Neutrophil (primary cell): ENCODE measurements at regions not wholly inside any gene's neighbourhood (a gene's known extent, or its start where the extent isn't known, plus 50 kb on each side); places are given as distances from the start of the nearest gene placed in this dataset.
"Not testable (repeated sequence)": the region's sequence is repeated elsewhere in the genome, so short reads cannot be mapped to it uniquely, and the experiment has no call there.

Experiments used
- H3K27ac ChIP-seq: fragments of 200-600 bp; sonication (generic); 2 replicates; pipeline ENCODE4 v1.5.1; 2016; ENCODE audit warnings: mild to moderate bottlenecking, moderate library complexity
- H3K27me3 ChIP-seq: fragments of 200-600 bp; sonication (generic); 2 replicates; pipeline ENCODE4 v1.6.0; 2016; ENCODE audit warnings: mild to moderate bottlenecking
- H3K36me3 ChIP-seq: fragments of 200-600 bp; sonication (generic); 2 replicates; pipeline ENCODE4 v1.5.1; 2017
- H3K4me1 ChIP-seq, 2 experiments: fragments of 200-600 bp in 1 of 2; sonication (generic) in 1 of 2; 1 replicate in 1 of 2; 2 replicates in 1 of 2; pipeline versions ENCODE4 v1.5.1 to v1.6.1; 2013 to 2016; ENCODE audit warnings: low read depth in 1 of 2, low read length in 1 of 2, mild to moderate bottlenecking in 1 of 2, moderate library complexity in 1 of 2; ENCODE audit not compliant: control insufficient read depth in 1 of 2, insufficient read depth in 1 of 2
- H3K4me3 ChIP-seq, 2 experiments: fragments of 200-600 bp in 1 of 2; sonication (generic) in 1 of 2; 1 replicate in 1 of 2; 2 replicates in 1 of 2; pipeline ENCODE4 v1.5.1; 2013 to 2016; ENCODE audit warnings: low read depth in 1 of 2, low read length in 1 of 2, mild to moderate bottlenecking in 1 of 2, moderate library complexity in 1 of 2
- H3K9me3 ChIP-seq: fragments of 200-600 bp; sonication (generic); 2 replicates; pipeline ENCODE4 v1.5.1; 2016
- CTCF ChIP-seq: fragments of 200-600 bp; sonication (generic); IDR thresholded peaks from 2 replicates; pipeline ENCODE4 v1.5.1; 2016; ENCODE audit warnings: antibody characterized with exemption

GRCh38 chr5:88021141-88021540, 247.5 kb downstream of the TMEM161B start:
- no peaks in the 10 kb centered on the region for H3K9me3 ChIP-seq
- H3K4me1 ChIP-seq, result no peaks in the 10 kb centered on the region
- no peak for TF ChIP-seq CTCF
- no peaks in the 10 kb centered on the region for H3K27me3 ChIP-seq
- no peak overlapping the region for H3K27ac ChIP-seq
- no peak overlapping the region for H3K4me3 ChIP-seq
- H3K36me3 ChIP-seq, result no peaks in the 10 kb centered on the region

GRCh38 chr5:88014984-88015383, 253.7 kb downstream of the TMEM161B start:
- not testable (repeated sequence) for H3K27me3 ChIP-seq, H3K4me3 ChIP-seq, H3K9me3 ChIP-seq, H3K4me1 ChIP-seq, H3K27ac ChIP-seq, H3K36me3 ChIP-seq

GRCh38 chr5:88000877-88001276, 267.8 kb downstream of the TMEM161B start:
- no peaks in the 10 kb centered on the region for H3K9me3 ChIP-seq
- H3K4me3 ChIP-seq, result no peak overlapping the region
- H3K27ac ChIP-seq, result no peak overlapping the region
- H3K4me1 ChIP-seq, result no peaks in the 10 kb centered on the region
- H3K36me3 ChIP-seq, result no peaks in the 10 kb centered on the region
- TF ChIP-seq CTCF, result no peak
- no peaks in the 10 kb centered on the region for H3K27me3 ChIP-seq

- no peaks in the 10 kb centered on the region for H3K9me3 ChIP-seq
- H3K36me3 ChIP-seq, result no peaks in the 10 kb centered on the region
- H3K4me3 ChIP-seq, result no peak overlapping the region
- no peak overlapping the region for H3K27ac ChIP-seq
- no peaks in the 10 kb centered on the region for H3K4me1 ChIP-seq
- no peaks in the 10 kb centered on the region for H3K27me3 ChIP-seq
- no peak for TF ChIP-seq CTCF
Measured at GRCh38 chr5:87997662-87998061, 271.0 kb downstream of the TMEM161B start.

GRCh38 chr5:87966213-87966612, 302.4 kb downstream of the TMEM161B start:
- Histone ChIP-seq H3K27me3 (no peaks in the 10 kb centered on the region), H3K4me1 (no peaks in the 10 kb centered on the region), H3K36me3 (no peaks in the 10 kb centered on the region), H3K9me3 (no peaks in the 10 kb centered on the region), H3K4me3 (no peak overlapping the region), H3K27ac (no peak overlapping the region)
- TF ChIP-seq CTCF, result no peak

- no peaks in the 10 kb centered on the region for H3K4me1 ChIP-seq
- no peak overlapping the region for H3K4me3 ChIP-seq
- H3K9me3 ChIP-seq, result no peaks in the 10 kb centered on the region
- no peaks in the 10 kb centered on the region for H3K27me3 ChIP-seq
- H3K36me3 ChIP-seq, result no peaks in the 10 kb centered on the region
- TF ChIP-seq CTCF, result no peak
- no peak overlapping the region for H3K27ac ChIP-seq
Measured at GRCh38 chr5:87954121-87954520, 314.5 kb downstream of the TMEM161B start.
